Uterus (tissue), 2 donors: ENCODE measurements at regions not wholly inside any gene's neighbourhood (a gene's known extent, or its start where the extent isn't known, plus 50 kb on each side); places are given as distances from the start of the nearest gene placed in this dataset.

ENCODE experiments used
- CTCF ChIP-seq, 4 experiments: fragments of 200-600 bp in 2 of 4; fragments of 450-650 bp in 2 of 4; sonication (generic) in 2 of 4; IDR thresholded peaks; one replicate each; pipeline ENCODE4 v1.5.1; 2016 to 2019; ENCODE audit warnings: antibody characterized with exemption in 4 of 4, mild to moderate bottlenecking in 2 of 4, moderate library complexity in 1 of 4
- POLR2A ChIP-seq, 2 donors: fragments of 450-650 bp; IDR thresholded peaks; one replicate each; pipeline ENCODE4 v1.6.1; 2016; ENCODE audit warnings: antibody characterized with exemption in 2 of 2, mild to moderate bottlenecking in 1 of 2, moderate library complexity in 1 of 2

- TF ChIP-seq CTCF (IDR thresholded peaks at IDR 0.05) (no peak), POLR2A (IDR thresholded peaks at IDR 0.05) (no peak)
Measured at GRCh38 chr4:83855044-83855443, 319.1 kb downstream of the GPAT3 start.
